ENCODE measurements at regions not wholly inside any gene's neighbourhood (a gene's known extent, or its start where the extent isn't known, plus 50 kb on each side); places are given as distances from the start of the nearest gene placed in this dataset.

DNA sequence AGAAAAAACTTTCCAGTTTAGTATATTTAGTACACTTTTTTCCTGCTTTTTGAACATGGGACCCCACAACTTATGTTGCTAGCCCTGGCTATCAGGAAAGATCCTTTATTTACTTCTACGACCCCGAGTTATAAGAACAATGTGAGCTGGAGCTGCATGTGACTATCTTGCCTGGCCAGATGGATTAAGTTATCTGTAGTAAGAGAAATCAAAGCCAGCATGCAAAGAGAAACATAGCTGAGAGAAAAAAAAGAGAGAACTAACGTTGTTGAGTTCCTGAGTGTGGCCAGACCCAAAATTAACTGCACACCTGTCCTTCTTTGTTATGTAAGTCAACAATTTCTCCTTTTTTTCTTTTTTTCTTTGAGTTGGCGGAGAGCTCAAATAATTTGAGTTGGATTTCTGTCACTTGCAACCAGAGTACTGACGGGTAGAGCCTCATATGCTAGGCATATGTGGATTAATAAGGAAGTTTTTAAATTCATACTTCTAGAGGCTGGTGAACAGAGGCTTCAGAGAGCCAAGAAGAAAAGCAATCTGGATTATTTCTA, 219.5 kb downstream of the HACE1 start:
- TF ChIP-seq, protein P1, sequence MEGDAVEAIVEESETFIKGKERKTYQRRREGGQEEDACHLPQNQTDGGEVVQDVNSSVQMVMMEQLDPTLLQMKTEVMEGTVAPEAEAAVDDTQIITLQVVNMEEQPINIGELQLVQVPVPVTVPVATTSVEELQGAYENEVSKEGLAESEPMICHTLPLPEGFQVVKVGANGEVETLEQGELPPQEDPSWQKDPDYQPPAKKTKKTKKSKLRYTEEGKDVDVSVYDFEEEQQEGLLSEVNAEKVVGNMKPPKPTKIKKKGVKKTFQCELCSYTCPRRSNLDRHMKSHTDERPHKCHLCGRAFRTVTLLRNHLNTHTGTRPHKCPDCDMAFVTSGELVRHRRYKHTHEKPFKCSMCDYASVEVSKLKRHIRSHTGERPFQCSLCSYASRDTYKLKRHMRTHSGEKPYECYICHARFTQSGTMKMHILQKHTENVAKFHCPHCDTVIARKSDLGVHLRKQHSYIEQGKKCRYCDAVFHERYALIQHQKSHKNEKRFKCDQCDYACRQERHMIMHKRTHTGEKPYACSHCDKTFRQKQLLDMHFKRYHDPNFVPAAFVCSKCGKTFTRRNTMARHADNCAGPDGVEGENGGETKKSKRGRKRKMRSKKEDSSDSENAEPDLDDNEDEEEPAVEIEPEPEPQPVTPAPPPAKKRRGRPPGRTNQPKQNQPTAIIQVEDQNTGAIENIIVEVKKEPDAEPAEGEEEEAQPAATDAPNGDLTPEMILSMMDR (IDR thresholded peaks at IDR 0.05): no peak
- TF ChIP-seq POLR2A (IDR thresholded peaks at IDR 0.05): no peak
- TF ChIP-seq POLR2AphosphoS5 (IDR thresholded peaks at IDR 0.05; ENCODE audit: insufficient read depth in 1 of 2, low read depth in 1 of 2): no peak
